Stimulated activated CD8-positive, alpha-beta memory T cell treated with anti-CD3 and anti-CD28 coated beads, Interleukin-15, amount 100 ng/mL, for 1 hour (primary cell): ENCODE measurements at regions not wholly inside any gene's neighbourhood (a gene's known extent, or its start where the extent isn't known, plus 50 kb on each side); places are given as distances from the start of the nearest gene placed in this dataset.
"Not testable (repeated sequence)": the region's sequence is repeated elsewhere in the genome, so short reads cannot be mapped to it uniquely, and the experiment has no call there.

Experiments used
- DNase-seq: peaks from one replicate; pipeline ENCODE4 v3.0.0-alpha.2; 2020; ENCODE audit warnings: low read depth

DNA sequence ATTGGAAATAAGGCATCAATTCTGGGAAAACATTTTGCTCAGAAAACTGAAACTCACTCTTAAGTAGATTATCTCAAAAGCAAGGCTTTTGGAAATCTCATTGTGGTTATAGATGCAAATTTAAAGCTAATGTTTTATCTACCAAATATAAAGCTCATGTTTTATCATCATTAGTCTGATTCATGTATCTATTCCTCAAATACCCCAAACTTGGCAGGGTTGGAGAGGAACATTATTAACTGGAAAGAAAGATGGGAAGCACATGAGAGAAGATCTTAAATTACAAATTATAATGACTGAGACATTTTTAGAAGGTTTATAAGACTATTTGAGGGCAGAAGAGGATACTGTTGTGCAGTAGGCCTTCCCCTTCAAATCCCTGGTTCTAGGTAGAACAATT, 137.3 kb upstream of the TGFBR2 start:
- DNase-seq: no peak

DNA sequence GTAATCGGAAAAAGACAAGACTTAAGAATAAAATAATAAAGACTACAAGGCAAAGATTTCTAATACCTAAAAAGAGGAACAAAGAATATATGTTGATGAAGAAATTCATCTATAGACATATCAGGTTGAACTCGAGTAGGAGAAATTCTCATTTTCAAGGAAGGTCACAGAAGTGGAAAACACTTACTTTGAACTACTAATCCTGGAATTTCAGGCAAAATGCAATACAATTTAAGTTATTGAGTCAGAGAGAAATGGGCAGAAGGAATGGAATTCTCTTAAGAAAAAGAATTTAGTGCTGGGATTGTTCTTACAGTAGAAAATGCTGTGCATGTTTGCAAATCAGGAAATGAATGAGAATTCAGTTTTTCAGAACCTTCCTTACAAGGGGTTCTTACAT, 135.9 kb upstream of the TGFBR2 start:
- no peak for DNase-seq

DNA sequence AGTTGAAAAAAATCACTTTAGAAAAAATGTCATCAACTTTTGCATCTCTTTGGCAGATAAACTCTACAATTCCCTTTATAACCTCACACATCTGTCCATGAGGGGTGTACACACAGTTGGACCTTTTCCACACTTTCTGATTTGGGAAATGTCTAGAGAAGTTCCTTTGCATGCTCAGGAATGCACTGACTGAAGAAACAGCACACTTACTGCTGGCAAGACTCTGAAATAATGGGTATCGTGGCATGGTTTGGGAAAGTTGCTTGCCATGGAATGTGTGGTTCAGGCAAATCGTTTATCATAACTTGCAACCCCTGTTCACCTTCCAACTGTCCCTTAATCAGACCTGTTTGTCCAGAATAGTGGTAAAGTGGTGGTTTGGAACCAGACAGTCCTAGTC, 135.3 kb upstream of the TGFBR2 start:
- DNase-seq: no peak

DNA sequence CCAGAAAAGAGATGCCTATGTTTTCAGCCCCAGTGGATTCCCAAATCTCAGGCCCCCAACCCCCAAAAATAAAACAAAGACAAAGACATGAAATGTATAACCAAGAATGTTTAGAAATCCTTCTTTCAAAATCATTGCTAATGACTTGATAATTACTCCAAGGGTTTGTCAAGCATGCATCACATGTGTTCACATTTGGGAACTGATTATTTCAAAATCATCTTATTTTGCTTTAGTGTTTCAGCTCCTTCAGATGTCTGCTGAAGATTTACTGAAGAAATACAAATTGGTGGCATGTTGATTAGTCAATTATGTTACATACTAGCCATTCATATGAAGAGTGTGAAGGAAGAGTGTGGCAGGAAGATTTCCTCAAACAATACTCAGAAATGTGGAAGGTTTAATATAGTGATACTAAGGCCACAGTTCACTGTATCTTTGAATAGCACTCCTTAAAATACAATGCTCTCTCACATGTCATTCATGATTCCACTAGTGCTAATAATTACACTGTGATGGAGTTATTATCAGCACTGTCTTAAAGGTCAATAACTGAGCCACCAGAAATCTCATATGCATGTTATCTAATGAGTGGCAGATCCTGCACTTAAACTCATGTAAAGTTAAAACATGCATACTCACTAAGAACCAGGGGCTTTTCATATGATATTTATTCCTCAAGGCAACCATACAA, 134.5 kb upstream of the TGFBR2 start:
- no peak for DNase-seq

DNA sequence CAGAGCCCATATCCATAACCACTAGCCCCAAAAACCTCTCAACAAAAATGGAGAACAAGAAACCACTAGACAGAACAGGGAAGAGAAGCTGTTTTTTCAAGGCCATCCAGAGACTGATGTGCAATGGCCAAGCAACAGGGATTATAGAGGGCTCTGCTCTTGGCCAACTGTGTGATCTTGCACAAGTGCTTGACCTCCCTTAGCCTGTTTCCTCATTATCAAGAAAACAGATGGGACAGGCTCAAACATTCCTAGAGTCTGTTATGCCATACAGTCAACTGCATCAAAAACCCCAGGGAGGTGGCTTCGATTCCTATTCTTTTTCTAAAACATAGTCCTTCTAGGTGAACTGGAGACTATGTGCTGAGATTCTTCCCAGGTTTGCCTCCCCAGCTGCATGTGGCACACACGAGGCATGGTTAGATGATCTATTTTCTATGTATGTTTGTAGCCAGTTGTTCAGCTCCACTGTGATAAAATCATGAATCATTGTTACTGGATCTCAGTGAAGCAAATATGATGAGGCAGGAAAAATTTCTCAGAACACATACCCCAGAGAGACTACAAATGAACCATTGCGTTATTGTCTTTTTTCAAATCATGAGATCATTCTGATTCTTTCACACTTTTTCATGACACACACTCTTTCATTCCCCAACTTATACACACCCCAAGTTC, 132.9 kb upstream of the TGFBR2 start:
- DNase-seq: no peak

DNA sequence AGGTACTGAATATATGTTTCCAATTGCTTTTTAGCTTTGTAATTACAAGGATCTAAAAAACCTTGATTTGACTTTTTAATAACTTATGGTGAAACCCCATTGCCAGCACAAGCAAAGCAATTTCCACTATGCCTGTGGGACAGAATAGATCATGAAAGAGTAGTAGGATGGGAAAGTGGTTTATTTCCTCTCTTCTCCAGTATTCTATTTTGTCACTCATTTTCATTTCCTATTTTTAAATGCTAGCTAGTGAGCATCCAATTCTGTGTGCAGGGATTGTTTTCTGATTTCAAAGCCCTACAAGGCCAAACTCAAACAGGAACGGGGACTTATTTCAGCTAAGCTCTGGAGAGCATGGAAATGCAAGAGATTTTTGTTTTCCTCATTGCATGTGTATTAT, 132.0 kb upstream of the TGFBR2 start:
- no peak for DNase-seq

DNA sequence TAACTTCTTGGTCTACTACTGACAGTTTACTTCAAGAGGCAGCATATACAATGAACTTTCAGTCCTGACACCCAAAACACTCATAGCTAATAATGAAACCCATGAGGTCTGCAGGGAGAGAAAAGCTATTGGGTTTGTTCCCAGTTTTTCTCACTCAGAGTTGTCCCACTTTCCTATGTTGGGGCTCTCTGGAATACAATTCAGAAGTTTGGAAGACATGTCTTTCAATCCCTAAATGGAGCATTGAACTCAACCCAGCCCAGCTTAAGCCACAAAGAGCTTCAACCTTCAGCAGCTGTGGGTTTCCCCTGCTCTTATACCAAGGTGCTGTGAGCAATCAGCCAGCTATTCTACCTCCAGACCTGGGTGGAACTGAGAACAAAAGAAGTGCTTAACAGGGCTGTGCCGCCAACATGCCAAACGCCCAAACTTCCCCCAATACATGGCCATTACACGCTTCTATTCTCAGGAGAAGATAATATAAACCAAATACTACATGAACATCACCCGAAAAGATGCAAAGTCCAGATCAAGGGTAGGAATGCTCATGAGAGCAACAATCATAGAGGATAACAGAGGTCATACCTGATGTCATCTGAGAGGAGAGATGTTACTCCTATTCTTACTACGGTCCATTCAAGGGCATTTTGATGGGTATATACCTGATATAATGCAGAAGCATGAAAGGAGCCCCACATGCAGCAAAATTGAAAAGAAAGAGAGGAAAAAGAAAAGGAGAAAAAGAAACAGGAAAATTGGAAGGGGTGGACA, 131.2 kb upstream of the TGFBR2 start:
- no peak for DNase-seq

DNA sequence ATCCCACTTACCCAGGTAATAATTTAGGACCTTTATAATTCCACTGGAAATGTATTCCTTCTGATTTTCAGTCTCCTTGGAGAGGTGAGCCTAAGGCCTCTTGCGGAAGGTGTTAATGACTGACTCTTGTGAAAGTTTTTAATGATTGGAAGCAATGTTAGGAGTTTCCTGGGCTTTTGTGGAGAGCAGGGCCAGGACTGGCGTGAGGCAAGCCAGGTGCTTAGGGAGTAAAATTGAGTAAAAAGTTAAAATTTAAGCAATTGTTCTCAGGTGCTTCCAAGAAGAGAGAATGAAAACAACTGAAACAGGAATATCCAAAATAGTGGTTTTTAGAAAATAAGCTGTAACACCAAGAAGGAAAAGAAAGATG, 130.6 kb upstream of the TGFBR2 start:
- DNase-seq: no peak

DNA sequence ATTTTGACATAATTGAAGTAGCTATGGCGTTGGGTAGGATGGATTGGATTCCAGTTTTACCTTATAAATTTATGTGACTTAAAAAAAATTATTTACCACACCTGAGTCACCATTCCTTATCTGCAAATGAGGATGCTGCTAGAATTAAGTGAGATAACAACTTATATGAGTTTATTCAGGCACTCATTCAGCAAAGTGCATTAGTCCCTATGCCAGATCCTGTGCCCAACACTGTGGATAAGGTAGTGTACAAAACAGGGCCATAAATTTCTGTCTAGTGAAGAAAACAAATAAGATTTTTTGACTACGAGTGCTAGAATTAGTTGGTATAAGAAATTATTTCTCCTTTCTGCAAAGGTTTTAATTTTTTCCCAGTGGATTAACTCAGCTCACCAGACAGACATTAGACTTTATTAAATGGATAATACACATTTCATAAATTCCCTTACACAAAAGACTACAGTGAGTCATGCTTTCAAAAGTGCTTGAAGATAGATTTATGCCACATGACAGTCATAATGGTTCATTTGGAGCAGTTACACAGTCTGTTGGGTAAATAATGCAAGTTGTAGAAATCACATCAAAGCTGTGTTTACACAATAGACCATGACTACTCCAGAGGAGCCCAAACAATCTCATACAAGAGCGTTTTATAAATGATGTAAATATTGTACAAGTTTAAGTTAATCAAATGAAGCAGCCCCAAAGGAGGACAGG, 129.9 kb upstream of the TGFBR2 start:
- DNase-seq: no peak

DNA sequence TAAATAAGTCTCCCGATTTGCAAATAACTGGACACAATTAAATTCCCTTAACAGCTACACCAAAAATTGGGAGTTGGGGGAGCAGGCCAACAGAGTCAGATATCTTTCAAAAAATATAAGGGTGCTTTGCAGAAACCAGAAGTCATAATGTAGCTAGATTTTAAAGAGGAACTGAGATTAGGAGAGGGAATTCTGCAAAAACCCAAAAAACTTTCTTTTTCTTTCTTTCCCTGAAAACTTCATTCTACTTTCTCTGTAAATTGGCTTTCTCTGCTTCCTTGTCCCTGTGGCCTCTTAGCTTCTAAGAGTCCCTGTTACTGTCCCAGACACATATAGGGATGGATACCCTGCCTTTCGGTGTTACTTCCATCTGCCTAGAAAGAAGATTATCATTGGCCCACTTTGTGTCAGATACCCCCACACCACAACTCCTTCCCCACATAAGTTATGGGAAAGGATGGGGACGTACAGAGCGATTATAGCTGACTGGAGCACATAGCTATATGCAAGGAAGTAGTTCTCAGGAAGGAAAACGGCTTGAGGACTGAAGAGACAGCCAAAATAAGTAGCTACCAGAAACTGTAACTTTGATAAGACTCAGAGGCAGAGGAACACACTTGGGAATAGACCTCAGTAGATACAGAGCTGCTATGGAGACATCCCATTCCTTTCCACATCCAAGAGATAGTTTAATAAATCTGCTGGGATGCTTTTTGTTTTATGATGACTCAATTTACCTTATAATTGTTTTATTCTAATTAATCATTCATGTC, 129.1 kb upstream of the TGFBR2 start:
- DNase-seq: no peak

DNA sequence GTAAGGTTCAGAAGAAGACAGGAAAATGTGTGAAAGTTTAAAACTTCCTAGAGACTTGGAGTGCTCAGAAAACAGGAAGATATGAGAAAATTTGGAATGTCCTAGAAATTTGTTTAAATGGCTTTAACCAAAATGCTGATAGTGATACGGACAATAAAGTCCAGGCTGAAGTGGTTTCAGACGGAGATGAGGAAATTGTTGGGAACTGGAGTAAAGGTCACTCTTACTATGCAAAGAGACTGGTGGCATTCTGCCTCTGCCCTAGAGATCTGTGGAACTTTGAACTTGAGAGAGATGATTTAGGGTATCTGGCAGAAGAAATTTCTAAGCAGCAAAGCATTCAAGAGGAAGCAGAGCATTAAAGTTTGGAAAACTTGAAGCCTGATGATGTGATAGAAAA, 126.7 kb upstream of the TGFBR2 start:
- DNase-seq: not testable (repeated sequence)

DNA sequence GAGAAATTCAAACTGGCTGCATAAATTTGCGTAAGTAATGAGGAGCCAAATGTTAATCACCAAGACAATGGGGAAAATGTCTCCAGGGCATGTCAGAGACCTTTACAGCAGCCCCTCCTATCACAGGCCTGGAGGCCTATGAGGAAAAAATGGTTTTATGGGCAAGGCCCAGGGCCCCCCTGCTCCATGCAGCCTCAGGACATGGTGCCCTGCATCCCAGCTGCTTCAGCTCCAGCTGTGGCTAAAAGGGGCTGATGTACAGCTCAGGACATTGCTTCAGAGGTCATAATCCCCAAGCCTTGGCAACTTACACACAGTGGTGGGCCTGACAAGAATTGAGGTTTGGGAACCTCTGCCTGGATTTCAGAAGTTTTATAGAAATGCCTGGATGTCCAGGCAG, 126.2 kb upstream of the TGFBR2 start:
- DNase-seq: not testable (repeated sequence)

DNA sequence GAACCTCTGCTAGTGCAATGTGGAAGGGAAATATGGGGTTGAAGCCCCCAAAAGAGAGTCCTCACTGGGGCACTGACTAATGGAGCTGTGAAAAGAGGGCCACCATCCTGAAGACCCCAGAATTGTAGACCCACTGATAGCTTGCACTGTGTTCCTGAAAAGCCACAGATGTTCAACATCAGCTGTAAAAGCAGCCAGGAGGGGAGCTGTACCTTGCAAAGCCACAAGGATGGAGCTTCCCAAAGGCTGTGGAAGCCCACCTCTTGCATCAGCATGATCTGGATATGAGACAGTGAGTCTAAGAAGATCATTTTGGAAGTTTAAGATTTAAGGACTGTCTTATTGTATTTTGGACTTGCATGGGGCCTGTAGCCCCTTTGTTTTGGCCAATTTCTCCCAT, 125.8 kb upstream of the TGFBR2 start:
- DNase-seq: no peak

DNA sequence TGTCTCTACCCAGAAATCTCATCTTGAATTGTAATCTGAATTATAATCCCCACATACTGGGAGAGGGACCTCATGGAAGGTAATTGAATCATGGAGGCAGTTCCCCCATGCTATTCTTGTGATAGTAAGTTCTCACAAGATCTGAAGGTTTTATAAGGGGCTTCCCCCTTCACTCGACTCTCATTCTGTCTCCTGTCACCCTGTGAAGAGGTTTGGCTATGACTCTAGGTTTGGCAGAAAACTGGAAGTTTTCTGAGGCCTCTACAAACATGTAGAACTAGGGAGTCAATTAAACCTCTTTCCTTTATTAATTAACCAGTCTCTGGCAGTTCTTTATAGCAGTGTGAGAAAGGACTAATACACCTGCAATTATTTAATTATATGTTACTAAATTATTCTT, 125.2 kb upstream of the TGFBR2 start:
- DNase-seq: no peak

DNA sequence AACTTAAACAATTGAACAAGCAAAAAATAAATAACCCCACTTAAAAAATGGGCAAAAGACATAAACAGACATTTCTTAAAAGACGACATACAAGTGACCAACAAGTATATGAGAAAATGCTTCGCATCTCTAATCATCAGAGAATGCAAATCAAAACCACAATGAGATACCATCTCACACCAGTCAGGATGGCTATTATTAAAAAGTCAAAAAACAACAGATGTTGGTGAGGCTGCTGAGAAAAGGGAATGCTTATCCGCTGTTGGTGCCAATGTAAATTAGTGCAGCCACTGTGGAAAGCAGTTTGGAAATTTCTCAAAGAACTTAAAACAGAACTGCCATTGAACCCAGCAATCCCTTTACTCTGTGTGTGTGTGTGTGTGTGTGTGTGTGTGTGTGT, 122.2 kb upstream of the TGFBR2 start:
- not testable (repeated sequence) for DNase-seq

DNA sequence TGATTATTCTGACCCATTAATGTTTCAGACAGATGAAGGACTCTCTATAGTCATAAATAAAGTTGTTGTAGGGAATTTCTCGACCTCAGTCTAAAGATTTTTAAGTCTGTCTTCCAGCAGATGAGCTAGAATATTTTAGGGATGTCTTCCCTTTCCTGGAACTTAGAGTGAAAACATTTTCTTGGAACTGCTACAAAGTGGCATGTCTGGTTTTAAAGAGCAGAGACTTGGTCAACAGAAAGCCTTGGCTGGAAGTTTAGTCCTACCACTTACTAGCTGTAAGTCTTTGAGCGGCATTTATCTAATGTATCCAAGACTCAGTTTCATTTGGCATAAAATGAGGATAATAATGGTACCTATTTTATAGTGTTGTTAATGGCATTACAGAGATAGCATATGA, 120.0 kb upstream of the TGFBR2 start:
- no peak for DNase-seq

DNA sequence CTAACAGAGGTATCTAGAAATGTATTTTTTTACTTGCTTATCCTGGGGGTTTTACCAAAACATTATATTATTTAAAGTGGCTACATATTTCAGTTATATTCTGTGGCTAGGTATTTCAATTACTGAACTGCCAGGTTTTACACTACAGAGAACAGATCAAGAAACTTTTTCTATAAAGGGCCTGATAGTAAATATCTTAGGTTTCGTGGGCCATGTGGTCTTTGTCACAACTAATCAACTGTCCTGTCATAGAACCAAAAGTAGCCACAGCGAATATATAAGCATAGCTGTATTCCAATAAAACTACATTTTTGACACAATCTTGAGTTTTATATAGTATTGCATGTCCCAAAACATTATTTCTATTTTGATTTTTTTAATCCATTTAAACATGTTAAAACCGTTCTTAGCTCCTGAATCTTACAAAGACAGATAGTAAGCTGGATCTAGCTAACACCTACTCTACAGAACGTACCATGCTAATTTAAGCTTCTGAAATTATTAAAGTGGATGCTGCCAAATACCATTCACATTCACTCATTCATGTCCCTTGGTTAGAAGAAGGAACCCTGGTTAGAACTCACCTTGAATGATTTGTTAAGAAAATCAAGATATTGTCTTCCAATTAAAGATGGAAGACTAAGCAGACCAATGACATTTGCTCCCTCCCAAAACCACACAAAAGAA, 118.2 kb upstream of the TGFBR2 start:
- no peak for DNase-seq

DNA sequence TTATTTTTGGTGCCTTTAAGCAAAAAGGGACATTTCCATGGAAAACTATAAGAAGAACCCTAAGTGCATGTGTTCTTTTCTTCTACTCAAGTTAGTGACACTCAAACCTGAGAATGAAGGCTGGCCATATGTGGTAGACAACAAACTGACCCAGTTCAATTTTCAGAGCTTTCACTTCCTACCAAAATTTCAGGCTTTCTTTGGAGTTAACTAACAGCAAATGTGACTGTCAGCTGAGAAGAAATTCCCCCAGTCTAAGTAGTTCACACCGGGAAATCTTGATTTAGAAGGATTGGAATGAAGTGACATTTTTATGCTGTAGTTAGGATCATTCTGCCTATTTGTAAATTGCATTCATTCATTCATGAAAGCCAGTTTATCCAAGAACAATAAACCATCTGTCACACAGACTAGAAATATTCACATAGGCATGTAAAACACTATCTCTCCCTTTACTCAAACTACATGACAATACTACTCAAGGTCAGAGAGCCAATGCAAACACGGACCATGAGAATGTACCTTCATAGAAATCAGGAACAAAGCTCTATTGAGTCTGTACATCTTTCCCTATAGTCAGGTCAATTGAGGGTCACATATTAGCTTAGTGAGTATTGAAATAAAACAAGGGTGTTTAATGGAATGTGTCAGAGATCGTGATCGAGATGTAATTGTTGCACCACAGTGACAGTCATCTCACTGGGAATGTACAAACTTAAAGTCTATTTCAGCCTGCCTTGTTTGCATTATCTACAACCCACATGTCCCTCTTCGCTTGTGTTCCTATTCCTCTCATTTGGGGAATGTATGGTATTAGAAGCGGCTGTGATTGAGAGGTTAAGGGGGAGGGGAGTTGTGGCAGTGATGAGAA, 113.8 kb upstream of the TGFBR2 start:
- no peak for DNase-seq

DNA sequence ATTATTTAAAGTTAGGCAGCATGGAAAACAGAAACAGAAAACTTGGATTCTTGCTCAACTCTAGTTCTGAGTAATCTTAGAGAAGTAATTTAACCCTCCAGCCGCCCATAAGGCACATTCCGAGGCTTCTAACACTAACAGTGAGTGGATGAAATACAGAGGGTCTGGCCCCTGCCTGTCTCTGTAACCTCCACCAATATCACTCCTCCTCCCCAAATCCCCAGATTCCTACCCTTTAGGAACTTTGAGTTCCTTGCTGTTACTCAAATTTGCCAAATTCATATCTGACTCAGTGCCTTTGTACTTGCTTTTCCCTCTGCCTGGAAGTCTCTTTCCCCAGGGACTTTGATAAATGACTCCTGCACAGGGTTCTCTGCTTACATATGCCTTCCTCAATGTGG, 112.5 kb upstream of the TGFBR2 start:
- DNase-seq: no peak
